A204.1 (cell line): ENCODE measurements at regions not wholly inside any gene's neighbourhood (a gene's known extent, or its start where the extent isn't known, plus 50 kb on each side); places are given as distances from the start of the nearest gene placed in this dataset.
"Not testable (repeated sequence)": the region's sequence is repeated elsewhere in the genome, so short reads cannot be mapped to it uniquely, and the experiment has no call there.

Experiments used
- FAIRE-seq: peaks from 2 replicates; lab custom pipeline; 2012; peaks lifted over from hg19 to GRCh38; lab: Jason Lieb, UNC

DNA sequence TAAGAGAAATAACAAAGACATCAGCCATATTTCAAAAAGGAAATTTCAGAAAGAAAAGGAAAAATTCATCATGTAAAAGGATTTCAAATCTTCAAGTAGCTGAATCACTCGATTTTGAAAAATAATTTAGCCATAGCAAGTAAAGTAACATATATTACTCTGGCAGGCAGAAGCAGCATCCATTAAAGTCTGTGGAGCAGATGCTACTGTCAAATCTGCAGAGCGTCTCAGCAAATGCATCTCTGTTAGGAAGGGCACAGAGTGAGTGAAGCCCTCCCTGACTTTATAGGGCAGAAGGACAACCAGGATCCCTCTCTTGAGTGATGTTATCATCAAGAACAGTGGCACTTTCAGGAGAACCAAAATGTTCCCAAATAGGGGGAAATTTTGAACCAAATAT is 445.5 kb downstream of the EFNB2 start:
- FAIRE-seq: no peak

DNA sequence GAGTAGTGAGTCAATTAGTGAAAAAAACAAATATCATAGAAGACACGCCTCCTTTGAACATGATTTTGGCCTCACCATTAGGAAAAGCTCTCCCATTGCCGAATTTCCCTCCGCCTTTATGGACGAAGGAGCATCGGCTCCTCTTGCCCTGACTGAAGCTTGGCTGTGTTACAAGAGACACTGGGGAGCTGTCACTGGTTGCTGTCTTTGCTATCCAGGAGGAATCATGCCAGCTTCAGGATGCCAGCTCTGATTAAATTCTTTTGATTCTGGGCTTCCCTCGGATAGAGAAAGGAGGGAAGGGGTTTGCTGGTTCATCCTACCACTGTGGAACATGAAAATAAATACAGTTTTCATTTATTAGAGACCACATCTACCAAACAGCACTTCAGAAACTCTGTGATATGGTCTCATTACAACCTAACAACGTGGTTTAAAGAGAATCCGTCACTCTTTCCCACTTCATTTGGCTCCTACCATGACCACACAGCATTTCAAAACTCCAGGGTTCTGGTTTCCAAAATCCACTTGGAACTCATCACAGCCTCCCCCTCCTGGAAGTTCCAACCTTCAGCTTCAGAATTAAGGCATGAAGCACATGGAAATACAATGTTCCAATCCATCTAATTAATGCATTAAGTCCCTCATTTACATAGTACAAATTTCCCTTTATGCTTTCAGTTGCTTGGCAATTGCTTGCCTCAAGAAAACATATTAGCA is 446.0 kb downstream of the EFNB2 start:
- no peak for FAIRE-seq

DNA sequence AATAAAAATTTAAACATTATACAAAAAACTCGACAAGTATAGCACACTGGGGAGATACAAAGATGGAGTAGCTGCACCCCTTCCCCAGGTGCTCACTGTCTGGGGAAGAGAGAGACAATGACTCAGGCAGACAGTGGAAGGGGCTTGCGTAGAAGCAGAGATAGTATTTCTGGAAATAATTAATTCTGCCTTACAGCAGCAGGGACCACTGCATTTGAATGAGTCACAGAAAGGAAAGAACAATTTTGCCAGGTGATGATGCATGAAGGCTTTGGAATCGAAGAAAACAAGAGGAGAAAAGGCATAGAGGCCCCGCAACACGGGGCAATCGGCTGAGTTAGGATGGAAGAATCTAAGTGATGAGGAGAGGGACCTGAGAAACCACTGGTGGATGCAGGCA is 447.4 kb downstream of the EFNB2 start:
- no peak for FAIRE-seq

DNA sequence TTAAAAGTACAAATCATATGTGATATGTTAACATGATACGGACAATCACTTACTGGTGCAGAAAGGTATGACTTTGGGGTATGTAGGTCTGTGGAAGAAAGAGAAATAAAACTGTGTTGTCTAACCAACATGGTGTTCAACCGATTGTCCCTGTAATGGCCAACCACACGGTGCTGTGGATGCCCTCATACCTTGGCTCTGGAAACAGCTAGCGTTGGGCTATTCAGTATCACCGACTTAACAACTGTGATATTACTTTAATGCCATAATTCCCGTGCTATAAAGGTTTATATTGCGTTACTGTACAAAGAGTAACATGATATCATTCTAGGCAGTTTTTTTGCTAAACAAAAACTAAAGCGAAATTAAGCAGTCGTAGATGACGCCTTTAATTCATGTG is 448.3 kb downstream of the EFNB2 start:
- FAIRE-seq: no peak

DNA sequence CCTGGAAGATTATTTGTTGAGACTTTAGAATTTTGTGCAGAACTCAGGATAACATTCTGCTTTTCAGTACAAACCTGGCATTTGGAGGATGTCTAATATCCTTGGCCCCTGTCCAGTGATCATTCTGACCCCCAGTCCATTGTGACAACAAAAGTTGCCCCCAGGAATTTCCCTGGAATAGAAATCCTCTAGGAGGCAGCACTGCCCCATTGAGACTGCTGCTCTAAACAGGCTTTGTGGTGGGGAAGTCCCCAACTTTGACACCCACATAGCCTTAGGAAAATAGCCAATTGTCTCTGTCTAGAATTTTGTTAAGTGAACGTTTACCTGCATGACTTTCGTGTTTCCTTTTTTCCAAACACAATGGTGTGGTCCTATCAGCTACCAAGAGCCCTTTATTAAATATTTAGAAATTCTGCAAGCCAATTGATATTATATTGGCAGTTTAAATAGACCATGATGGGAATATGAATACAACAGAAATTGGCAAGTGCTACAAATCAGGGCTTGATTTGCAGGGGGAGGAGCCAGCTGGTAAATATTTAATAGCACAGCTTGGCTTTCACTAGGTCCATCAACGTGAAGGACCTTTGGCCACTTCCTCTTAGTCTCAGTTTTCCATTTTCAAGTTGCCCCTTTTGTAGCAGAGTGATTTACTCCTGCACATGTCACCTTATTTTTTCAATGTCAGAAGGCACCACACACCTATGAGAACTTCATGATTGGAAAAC is 451.7 kb downstream of the EFNB2 start:
- FAIRE-seq: no peak

DNA sequence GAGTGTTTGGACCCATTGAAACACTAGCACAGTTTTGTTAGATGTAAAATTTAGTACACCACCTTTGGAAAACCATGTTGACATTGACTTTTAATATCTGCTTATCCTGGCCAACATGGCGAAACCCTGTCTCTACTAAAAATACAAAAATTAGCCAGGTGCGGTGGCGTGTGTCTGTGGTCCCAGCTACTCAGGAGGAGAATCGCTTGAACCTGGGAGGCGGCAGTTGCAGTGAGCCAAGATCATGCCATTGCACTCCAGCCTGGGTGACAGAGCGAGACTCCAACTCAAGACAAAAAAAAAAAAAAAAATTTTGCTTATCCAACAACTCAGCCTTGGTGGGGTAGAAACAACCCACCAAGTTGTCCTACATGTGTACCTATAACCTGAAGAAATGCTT is 454.2 kb downstream of the EFNB2 start:
- FAIRE-seq: not testable (repeated sequence)

DNA sequence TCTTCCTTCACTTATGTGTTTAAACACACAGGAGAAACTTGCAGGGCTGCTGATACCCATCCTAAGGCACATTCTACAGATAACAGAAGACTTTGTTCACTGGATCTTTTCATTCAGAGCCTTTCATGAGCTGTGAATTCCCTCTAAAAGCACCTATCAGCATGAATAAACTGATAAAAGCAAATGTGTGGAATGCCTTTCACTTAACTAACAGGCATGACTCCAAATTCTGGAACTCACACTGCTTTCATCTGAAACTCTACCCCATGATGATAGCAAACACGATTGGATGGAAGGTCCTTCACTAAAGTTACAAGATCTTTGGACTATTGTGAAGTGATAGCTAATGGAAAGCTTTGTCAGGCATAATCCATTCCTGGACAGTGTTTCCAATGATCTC is 457.3 kb downstream of the EFNB2 start:
- no peak for FAIRE-seq

DNA sequence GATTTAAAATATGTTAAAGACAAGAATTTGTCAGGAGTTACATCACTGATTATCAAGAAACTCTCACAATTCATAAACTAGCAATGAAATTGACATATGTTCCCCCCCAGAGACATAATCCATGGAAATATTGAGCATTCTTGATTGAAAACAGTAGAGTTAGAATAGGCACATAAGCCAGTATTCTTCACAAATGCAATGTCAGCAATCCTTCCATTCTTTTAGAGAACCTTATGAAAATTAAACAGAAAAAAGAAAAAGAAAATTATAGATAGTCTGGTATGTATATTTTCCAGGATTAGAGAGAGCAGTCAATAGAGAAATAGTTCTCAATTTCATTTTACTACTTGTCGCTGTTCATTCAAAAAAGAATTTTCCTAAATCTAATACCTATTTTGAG is 458.4 kb downstream of the EFNB2 start:
- FAIRE-seq: no peak

DNA sequence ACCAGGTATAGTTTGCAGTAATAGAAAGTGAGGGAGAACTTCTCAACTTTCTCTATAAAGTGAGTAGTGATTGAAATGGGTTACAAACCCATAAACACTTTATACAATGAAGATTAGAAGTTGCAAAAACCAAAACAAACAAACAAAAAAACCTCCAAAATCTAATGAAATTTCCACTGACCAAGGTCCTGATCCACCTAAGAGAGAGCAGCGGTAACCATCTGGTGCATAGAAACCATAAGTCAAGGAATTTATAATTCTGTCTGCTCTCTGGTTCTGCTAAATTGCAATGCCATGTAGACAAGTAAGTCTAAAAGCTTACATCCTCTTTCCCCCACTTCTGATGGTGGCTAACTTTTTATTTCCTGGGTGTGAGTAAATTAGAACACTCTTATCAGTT is 463.4 kb downstream of the EFNB2 start:
- no peak for FAIRE-seq

DNA sequence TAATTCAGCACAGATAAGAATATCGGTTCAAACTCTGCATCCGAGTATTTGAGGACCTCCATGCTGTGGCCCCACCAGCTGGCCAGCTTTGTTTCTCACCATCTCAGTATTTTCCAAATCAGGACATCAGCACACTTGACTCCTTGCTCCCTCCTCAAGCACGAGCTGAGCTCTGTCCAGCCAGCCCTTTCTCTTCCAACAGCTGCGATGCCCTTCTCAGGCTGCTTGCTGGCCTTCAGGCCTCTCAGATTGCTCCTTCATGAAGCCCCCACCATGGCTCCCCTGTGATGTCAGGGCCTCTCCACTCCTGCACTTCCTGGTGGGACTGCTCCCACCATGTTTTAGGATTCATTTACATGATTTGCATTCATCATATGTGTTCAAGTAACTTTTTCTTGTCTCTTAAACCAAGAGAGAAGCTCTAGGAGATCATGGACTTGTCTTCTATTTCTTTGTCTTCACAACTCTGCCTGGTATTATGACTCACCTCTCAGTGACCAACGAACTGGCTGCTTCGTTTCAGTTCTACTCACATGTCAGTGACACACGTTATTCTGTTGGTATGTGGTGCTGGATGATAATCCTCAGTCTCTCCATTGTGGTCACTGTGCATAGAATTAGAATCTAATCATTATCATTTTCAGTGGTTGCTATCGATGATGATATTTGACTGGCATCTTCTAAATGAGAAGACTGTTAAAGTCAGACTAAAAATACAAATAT is 471.7 kb downstream of the EFNB2 start:
- no peak for FAIRE-seq

DNA sequence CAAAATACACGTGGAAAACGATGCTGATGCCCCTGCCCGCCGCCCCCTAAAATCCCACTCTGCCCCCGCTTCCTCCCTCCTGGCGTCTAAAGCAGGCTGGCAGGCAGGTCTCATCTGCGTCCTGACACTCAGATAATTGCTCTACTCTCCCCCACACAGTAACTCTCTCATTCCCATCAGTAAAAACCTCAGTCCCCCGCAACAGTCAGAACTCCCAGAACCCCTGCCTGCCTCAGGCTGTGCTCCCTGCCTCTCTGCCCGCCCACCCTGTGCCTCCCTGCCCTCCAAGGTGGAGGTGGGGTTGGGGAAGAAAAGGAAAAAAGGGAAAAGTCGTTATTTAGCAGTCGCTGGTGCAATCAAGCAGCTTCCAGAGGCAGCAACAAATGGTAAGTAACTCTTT is 473.7 kb downstream of the EFNB2 start:
- no peak for FAIRE-seq

DNA sequence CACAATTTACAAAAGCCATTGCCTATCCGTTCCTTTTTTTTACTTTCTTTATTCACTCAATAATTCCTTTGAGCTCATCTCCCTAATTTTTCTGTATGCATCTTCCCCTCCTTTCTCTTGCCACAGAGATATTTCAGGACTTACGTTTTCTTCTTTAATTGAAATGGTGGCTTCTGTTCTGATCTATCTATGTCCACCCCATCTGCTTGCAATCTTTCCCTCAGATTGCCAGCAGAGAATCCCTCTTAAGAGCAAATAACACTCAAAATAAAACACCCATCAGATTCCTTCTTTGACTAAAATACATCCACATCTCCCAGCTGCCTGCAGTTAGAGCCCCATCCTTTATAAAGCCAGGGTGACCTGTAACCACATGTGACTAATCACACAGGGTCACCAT is 478.6 kb downstream of the EFNB2 start:
- no peak for FAIRE-seq

DNA sequence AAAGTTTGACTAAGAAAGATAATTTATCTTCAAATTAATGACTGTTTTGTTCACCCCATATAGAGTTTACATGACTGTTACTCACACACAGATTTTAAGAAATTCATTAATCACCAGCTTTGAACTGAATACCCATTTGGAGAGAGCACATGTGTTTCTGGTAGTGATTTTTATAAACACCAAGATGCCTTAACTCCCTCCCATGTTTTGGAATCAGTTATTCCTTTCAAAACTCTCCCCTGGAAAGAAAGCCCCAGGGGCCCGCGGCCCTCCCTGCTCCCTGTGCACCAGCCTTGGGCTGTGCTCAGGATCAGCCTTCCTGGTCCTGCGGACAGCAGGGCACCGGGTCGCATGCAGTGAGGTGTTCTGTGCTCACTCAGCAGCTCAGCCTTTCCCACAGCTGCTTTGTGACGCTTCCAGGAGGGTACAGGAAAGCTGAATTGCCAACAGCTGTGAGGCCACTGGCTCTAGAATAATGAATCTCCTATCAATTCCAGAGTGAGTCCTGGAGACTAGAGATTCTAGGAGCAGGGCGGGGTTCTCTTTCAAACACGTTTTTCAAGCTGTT is 483.2 kb downstream of the EFNB2 start:
- FAIRE-seq: no peak

DNA sequence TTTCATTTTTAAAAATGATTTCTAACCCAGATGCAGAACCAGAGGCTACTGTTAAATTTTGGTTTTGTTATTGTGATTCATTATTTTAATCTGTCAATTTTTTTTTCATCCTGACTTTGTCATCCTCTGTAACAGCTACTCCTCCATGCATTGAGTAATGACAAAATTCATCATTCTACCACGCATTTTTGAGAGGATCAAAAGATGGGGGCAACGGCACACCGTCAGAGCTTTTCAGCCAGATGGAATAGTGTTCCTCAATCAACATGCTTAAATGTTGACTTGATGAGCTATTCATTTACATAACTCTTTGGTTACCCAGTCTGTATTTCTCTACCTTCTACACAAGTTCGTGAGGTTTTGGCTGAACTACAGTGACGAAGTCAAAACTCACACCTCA is 486.3 kb downstream of the EFNB2 start:
- FAIRE-seq: no peak

DNA sequence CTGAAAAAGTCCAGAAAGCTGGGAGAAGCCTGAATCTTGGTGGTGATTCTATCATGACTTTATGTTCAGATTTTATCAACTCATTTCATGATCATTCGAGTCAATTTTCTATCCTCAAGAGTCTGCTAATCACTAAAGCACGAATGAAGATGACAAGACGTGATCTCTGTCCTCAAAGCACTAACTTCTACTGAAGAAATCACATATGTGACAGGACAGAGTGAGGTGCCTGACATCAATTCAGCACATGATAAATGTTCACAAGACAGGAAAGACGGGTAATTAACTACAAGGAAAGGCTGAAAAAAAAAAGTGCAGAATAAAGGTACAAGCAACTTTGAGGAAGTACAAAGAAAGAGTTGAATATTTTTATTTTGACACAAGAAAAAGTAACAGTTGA is 487.1 kb downstream of the EFNB2 start:
- FAIRE-seq: no peak

DNA sequence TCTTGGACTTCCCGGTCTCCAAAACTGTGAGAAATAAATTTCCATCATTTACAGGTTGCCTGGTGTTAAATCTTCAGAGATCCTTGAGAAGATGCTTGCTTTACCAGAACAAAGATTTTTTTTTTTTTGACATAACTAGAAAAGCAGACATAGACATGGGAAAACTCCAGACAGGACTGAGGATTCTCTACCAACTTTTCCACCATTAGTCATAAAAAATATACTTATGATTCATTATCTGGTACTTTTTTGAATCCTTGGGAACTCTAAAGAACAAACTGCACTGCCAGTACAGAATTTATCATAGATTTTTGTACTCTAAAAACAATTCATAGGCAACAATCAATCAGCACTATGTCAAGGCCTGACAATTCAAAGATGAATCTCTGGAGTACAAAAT is 487.6 kb downstream of the EFNB2 start:
- FAIRE-seq: no peak

DNA sequence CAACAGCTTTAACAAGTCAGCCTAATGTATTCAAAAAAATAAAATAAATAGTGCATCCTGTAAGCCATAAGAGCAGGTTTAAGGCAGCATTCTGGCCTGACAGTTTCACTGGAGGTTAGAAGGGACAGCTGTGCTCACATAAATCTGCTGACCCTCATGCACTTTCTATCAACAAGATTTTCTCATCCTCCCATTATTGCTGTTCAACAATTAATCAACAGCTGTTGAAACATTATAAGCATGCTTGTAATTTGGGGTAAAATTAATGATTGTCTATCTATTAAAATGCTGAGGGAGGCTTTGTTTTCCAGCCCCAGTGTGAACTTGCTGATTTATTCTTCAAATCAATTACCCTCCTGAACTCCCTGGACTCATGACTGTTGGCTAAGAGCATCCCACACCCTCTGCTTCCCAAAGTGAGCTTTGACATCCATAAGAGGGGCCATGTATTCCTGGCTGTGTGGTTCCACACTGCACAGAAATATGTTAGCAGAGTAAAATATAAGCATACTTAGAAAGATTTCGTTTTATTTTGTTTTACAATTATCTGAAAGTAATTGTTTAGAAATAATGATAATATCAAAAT is 492.4 kb downstream of the EFNB2 start:
- no peak for FAIRE-seq

DNA sequence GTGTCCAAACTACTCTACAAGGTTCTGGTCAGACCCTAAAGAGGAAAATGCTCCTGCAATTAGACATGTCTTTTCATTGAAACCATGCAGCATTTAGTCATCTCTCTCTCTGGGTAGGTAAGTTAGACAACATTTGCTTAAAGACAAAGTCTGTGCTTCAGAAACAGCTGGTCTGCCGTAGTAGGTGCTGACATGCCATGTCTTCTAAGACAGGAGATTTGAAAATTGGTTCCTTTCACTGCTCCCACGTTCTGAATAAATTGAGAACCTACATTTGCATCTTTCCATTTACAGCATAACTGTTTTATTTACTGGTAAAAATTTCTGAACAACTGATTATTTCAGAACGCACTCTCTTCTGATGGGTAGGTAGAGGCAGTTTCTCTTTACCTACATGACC is 494.0 kb downstream of the EFNB2 start:
- no peak for FAIRE-seq

DNA sequence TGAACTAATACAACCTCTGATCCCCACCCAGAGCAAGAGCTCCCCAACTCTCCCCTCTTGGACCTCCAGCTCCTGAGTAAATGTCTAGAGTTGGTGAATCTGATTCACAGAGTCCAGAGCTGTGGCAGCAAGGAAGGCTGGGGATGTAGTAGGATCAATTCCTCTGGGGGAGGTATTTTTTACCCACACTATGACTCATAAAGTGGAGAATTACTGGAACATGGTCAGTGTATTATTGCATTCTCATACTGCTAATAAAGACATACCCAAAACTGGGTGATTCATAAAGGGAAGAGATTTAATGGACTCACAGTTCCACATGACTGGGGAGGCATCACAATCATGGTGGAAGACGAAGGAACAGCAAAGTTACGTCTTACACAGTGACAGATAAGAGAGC is 496.7 kb downstream of the EFNB2 start:
- no peak for FAIRE-seq

DNA sequence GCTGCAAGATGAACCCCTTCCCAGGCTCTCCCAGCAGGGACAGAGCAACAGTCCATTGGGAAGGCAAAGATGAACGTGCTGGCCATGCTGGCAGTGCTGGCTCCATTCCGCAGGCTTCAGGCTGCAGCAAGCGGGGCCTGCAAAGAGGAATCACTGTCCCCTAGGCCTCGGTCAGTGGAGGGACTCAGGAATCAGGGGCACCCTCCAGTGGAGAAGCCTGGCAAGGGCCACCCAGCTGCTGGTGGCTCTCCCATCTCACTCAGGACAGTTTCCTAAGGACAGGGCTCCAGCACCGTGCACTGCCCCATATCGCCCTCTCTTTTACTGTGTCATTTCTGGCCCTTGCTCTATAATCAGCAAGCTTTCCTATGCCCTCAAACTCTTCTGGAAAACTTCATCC is 498.6 kb downstream of the EFNB2 start:
- FAIRE-seq: no peak

DNA sequence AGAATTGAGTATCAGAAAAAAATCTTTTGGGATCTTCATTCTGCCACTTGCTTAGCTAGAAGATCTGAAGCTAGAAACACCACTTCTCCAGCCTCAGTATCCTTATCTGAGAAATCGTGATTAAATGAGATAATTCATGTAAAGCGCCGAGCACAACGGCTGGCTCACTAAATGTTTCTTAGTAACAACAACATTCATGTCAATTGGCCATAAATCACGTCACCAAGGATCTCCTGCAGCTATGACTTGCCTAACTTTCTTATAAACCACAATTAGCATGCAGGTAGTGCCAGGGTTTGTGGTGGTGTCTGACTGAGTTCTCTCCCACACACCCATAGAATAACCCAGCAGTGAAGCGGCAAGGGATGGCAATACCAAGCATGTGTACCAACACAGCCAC is 501.3 kb downstream of the EFNB2 start:
- FAIRE-seq: no peak

DNA sequence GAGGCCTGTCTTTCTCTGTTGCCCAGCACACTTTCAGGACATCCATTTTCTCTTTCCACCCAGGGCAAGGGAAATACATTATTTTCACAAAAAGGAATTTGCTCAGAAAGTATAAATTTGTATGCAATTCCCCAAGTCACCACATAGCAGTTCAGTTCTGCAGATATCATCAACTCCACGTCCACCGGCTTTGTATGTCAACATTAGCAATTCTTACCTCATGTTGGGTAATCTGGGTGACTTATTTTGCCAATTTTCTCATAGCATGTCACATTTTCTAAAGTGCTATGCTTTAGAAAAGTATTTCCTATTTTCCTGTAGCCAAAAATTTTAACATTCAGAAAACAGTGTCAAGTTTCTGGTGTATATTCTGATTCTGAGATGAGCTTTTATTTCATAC is 501.8 kb downstream of the EFNB2 start:
- no peak for FAIRE-seq

DNA sequence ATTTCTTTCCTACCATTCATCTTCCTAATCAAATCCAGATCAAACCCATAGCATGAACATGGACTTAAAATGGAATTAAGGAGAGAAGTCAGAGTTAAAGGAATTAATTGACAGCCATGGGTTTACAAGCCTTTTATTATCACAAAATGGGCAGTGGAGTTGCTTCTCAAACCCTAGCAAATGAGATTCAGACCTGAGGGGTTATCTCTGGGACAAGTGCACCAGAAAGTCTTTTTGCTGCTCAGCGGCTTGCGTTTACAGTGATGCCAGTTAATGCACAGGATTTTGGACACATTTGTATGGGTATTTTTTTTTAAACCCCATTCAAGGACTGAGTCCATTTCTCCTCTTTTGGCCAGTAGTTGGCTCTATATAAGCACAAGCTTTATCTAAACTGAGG is 503.0 kb downstream of the EFNB2 start:
- no peak for FAIRE-seq
